ENCODE measurements at regions not wholly inside any gene's neighbourhood (a gene's known extent, or its start where the extent isn't known, plus 50 kb on each side); places are given as distances from the start of the nearest gene placed in this dataset.

DNA sequence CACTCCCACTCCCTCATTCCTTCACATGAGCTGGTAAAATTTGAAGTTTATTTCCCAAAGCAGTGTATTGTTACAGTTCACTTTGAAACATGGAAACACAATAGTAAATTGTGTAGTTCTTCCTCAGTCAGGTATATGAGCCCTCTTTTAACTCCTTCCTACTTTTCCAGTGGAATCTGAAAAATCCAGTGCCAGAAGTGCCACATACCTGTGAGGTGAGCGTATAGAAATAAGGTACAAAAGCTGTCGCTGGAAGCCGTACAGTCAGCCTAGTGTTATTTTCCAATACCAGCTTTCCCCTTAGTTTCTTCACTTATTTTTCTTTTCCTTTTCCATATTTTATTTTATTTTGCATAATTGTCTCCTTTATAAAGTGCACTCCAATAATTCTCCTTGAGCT, 81.7 kb upstream of the CADM2 start:
- Histone ChIP-seq H3K4me2 (no peak overlapping the region), H3K9me3 (no peaks in the 10 kb centered on the region), H3F3A (replicated peaks; ENCODE audit: insufficient read depth) (no peaks in the 10 kb centered on the region), H3K4me1 (ENCODE audit: control insufficient read depth in 1 of 2, insufficient read depth in 2 of 2, low read depth in 1 of 2, low read length in 1 of 2) (no peaks in the 10 kb centered on the region), H4K20me1 (ENCODE audit: insufficient read depth) (no peaks in the 10 kb centered on the region), H3K9ac (no peak overlapping the region), H2AFZ (ENCODE audit: low read depth) (no peak overlapping the region), H3K79me2 (ENCODE audit: insufficient read depth) (no peaks in the 10 kb centered on the region), H3K4me3 (ENCODE audit: low read depth in 2 of 2, low read length in 1 of 2) (no peak overlapping the region), H3K36me3 (replicated peaks in 1 of 2; ENCODE audit: control insufficient read depth in 1 of 2, insufficient read depth in 2 of 2, low read length in 1 of 2) (no peaks in the 10 kb centered on the region), H3K9me2 (no peaks in the 10 kb centered on the region), H3K27me3 (ENCODE audit: insufficient read depth) (no peaks in the 10 kb centered on the region), H3K27ac (ENCODE audit: low read depth in 2 of 2, low read length in 1 of 2) (no peak overlapping the region)
- TF ChIP-seq SMC3 (IDR thresholded peaks at IDR 0.05; ENCODE audit: low read depth, low read length) (no peak), POLR2AphosphoS5 (IDR thresholded peaks at IDR 0.05; ENCODE audit: low read depth, low read length) (no peak), MAX (IDR thresholded peaks at IDR 0.05; ENCODE audit: low read depth) (no peak), USF2 (IDR thresholded peaks at IDR 0.05; ENCODE audit: borderline replicate concordance, low read depth, low read length) (no peak), CHD2 (IDR thresholded peaks at IDR 0.05; ENCODE audit: low read length, partially characterized antibody) (no peak), TCF12 (IDR thresholded peaks at IDR 0.05) (no peak), FOXJ3 (CRISPR knock-in tag; IDR thresholded peaks at IDR 0.05) (no peak), NRF1 (IDR thresholded peaks at IDR 0.05; ENCODE audit: low read depth, low read length) (no peak), TAF1 (IDR thresholded peaks at IDR 0.05; ENCODE audit: borderline replicate concordance, low read depth, low read length) (no peak)
- TF ChIP-seq, protein P1, sequence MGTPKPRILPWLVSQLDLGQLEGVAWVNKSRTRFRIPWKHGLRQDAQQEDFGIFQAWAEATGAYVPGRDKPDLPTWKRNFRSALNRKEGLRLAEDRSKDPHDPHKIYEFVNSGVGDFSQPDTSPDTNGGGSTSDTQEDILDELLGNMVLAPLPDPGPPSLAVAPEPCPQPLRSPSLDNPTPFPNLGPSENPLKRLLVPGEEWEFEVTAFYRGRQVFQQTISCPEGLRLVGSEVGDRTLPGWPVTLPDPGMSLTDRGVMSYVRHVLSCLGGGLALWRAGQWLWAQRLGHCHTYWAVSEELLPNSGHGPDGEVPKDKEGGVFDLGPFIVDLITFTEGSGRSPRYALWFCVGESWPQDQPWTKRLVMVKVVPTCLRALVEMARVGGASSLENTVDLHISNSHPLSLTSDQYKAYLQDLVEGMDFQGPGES (IDR thresholded peaks at IDR 0.05; ENCODE audit: low read depth, low read length): no peak
- TF ChIP-seq, protein P2, sequence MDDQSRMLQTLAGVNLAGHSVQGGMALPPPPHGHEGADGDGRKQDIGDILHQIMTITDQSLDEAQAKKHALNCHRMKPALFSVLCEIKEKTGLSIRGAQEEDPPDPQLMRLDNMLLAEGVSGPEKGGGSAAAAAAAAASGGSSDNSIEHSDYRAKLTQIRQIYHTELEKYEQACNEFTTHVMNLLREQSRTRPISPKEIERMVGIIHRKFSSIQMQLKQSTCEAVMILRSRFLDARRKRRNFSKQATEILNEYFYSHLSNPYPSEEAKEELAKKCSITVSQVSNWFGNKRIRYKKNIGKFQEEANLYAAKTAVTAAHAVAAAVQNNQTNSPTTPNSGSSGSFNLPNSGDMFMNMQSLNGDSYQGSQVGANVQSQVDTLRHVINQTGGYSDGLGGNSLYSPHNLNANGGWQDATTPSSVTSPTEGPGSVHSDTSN (IDR thresholded peaks at IDR 0.05): no peak
- TF ChIP-seq, protein P3, sequence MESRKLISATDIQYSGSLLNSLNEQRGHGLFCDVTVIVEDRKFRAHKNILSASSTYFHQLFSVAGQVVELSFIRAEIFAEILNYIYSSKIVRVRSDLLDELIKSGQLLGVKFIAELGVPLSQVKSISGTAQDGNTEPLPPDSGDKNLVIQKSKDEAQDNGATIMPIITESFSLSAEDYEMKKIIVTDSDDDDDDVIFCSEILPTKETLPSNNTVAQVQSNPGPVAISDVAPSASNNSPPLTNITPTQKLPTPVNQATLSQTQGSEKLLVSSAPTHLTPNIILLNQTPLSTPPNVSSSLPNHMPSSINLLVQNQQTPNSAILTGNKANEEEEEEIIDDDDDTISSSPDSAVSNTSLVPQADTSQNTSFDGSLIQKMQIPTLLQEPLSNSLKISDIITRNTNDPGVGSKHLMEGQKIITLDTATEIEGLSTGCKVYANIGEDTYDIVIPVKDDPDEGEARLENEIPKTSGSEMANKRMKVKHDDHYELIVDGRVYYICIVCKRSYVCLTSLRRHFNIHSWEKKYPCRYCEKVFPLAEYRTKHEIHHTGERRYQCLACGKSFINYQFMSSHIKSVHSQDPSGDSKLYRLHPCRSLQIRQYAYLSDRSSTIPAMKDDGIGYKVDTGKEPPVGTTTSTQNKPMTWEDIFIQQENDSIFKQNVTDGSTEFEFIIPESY (IDR thresholded peaks at IDR 0.05; ENCODE audit: borderline replicate concordance, low read depth): no peak
- no peak for DNase-seq
- CTCF ChIA-PET: no interaction called here
- POLR2A ChIA-PET: no interaction called here
- 30% methylated on average over 3 of the region's 3 CpGs for WGBS (ENCODE audit: low lambda C conversion rate)

GRCh38 chr3:84881288-84881687, 77.5 kb upstream of the CADM2 start:
- ChIA-PET POLR2A (no interaction called here), CTCF (no interaction called here)
- Histone ChIP-seq H3K4me1 (ENCODE audit: control insufficient read depth in 1 of 2, insufficient read depth in 2 of 2, low read depth in 1 of 2, low read length in 1 of 2) (no peaks in the 10 kb centered on the region), H3K9me3 (no peaks in the 10 kb centered on the region), H3K4me2 (no peak overlapping the region), H3K79me2 (ENCODE audit: insufficient read depth) (no peaks in the 10 kb centered on the region), H3K9ac (no peak overlapping the region), H2AFZ (ENCODE audit: low read depth) (no peak overlapping the region), H3K9me2 (no peaks in the 10 kb centered on the region), H3K27ac (ENCODE audit: low read depth in 2 of 2, low read length in 1 of 2) (no peak overlapping the region), H3K27me3 (ENCODE audit: insufficient read depth) (no peaks in the 10 kb centered on the region), H3K36me3 (replicated peaks in 1 of 2; ENCODE audit: control insufficient read depth in 1 of 2, insufficient read depth in 2 of 2, low read length in 1 of 2) (no peaks in the 10 kb centered on the region), H3F3A (replicated peaks; ENCODE audit: insufficient read depth) (no peaks in the 10 kb centered on the region), H4K20me1 (ENCODE audit: insufficient read depth) (no peaks in the 10 kb centered on the region), H3K4me3 (ENCODE audit: low read depth in 2 of 2, low read length in 1 of 2) (no peak overlapping the region)
- 10% methylated on average over 2 of the region's 2 CpGs for WGBS (ENCODE audit: low lambda C conversion rate)
- DNase-seq: no peak
- TF ChIP-seq EP300 (IDR thresholded peaks at IDR 0.05; ENCODE audit: borderline replicate concordance in 1 of 2, low read depth in 1 of 2, low read length in 1 of 2) (no peak), RAD21 (IDR thresholded peaks at IDR 0.05; ENCODE audit: low read length) (no peak), CHD2 (IDR thresholded peaks at IDR 0.05; ENCODE audit: low read length, partially characterized antibody) (no peak), FOXJ3 (CRISPR knock-in tag; IDR thresholded peaks at IDR 0.05) (no peak), USF2 (IDR thresholded peaks at IDR 0.05; ENCODE audit: borderline replicate concordance, low read depth, low read length) (no peak), FOSL2 (IDR thresholded peaks at IDR 0.05; ENCODE audit: borderline replicate concordance, low read depth) (no peak), NFIC (IDR thresholded peaks at IDR 0.05; ENCODE audit: borderline replicate concordance) (no peak)
- TF ChIP-seq, protein P3 (IDR thresholded peaks at IDR 0.05; ENCODE audit: borderline replicate concordance, low read depth): no peak
- TF ChIP-seq, protein P4, sequence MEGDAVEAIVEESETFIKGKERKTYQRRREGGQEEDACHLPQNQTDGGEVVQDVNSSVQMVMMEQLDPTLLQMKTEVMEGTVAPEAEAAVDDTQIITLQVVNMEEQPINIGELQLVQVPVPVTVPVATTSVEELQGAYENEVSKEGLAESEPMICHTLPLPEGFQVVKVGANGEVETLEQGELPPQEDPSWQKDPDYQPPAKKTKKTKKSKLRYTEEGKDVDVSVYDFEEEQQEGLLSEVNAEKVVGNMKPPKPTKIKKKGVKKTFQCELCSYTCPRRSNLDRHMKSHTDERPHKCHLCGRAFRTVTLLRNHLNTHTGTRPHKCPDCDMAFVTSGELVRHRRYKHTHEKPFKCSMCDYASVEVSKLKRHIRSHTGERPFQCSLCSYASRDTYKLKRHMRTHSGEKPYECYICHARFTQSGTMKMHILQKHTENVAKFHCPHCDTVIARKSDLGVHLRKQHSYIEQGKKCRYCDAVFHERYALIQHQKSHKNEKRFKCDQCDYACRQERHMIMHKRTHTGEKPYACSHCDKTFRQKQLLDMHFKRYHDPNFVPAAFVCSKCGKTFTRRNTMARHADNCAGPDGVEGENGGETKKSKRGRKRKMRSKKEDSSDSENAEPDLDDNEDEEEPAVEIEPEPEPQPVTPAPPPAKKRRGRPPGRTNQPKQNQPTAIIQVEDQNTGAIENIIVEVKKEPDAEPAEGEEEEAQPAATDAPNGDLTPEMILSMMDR (IDR thresholded peaks at IDR 0.05): no peak
